ENCODE measurements at regions not wholly inside any gene's neighbourhood (a gene's known extent, or its start where the extent isn't known, plus 50 kb on each side); places are given as distances from the start of the nearest gene placed in this dataset.

GRCh38 chrX:39011454-39012221 is 210.4 kb downstream of the MID1IP1 start:
- no peak overlapping the region for H2BK20ac ChIP-seq (ENCODE audit: low read depth, low read length)
- no peak overlapping the region for H3K9ac ChIP-seq (ENCODE audit: low read depth, low read length)
- H4K8ac ChIP-seq (ENCODE audit: low read depth in 2 of 2, low read length in 2 of 2) = no peak overlapping the region
- ATAC-seq (ENCODE audit: low read depth) = no peak
- H3K9me1 ChIP-seq (ENCODE audit: insufficient read depth, low read length) = peaks cover 2% of the 10 kb centered on the region; the same call in 1 of the 2 replicates
- BruUV-seq (replicated peaks) = no TSS peak
- TF ChIP-seq RCOR1 (IDR thresholded peaks at IDR 0.05; ENCODE audit: insufficient replicate concordance, low read length) (no peak), CHD1 (IDR thresholded peaks at IDR 0.05; ENCODE audit: low read depth, low read length) (no peak), BHLHE40 (IDR thresholded peaks at IDR 0.05; ENCODE audit: low read depth, low read length) (no peak), MXI1 (IDR thresholded peaks at IDR 0.05; ENCODE audit: borderline replicate concordance, low read depth, low read length) (no peak), RAD21 (IDR thresholded peaks at IDR 0.05; ENCODE audit: low read length) (no peak), CTCF (conservative IDR thresholded peaks at IDR 0.05; ENCODE audit: low read depth, low read length) (no peak)
- no peaks in the 10 kb centered on the region for H3K4me1 ChIP-seq (ENCODE audit: control insufficient read depth, insufficient read depth, low read length)
- H3K9me3 ChIP-seq (ENCODE audit: control insufficient read depth, insufficient read depth, low read length) = no peaks in the 10 kb centered on the region
- H2AK5ac ChIP-seq (ENCODE audit: low read depth, low read length) = no peak overlapping the region
- ChIA-PET POLR2A (ENCODE audit: unreplicated experiment) (no interaction called here), CTCF (no interaction called here)
- no peak overlapping the region for H2AK9ac ChIP-seq (replicated peaks; ENCODE audit: low read depth, low read length, poor library complexity)
- H2AFZ ChIP-seq (replicated peaks; ENCODE audit: low read length, poor library complexity) = no peak overlapping the region
- in situ Hi-C loops (cut with MboI; ENCODE audit: low sequenced_read_pairs) = no loop called here
- DNase-seq = no peak
- no peak overlapping the region for H3K23ac ChIP-seq (ENCODE audit: low read depth, low read length)
- no peak overlapping the region for H3K27ac ChIP-seq (ENCODE audit: insufficient read depth, low read length)
- H3K36me3 ChIP-seq (ENCODE audit: control insufficient read depth, insufficient read depth, low read length) = no peaks in the 10 kb centered on the region
- H3K4me3 ChIP-seq (ENCODE audit: insufficient read depth, low read depth, low read length) = no peak overlapping the region
- no peaks in the 10 kb centered on the region for H3K79me1 ChIP-seq (ENCODE audit: low read depth in 1 of 2, low read length in 2 of 2)
- H4K20me1 ChIP-seq (ENCODE audit: insufficient read depth, low read length) = no peaks in the 10 kb centered on the region
- peaks cover 27% of the 10 kb centered on the region for H3K27me3 ChIP-seq (ENCODE audit: control insufficient read depth, insufficient read depth, low read length)
- no peak overlapping the region for H3K18ac ChIP-seq (ENCODE audit: low read depth, low read length)
- H3K14ac ChIP-seq (replicated peaks; ENCODE audit: low read depth, low read length) = no peak overlapping the region
- H2BK15ac ChIP-seq (ENCODE audit: low read depth, low read length) = no peak overlapping the region
- H4K91ac ChIP-seq (ENCODE audit: insufficient read depth, low read depth, low read length) = no peak overlapping the region
- dilution Hi-C loops (cut with HindIII; ENCODE audit: low sequenced_read_pairs, unreplicated experiment) = no loop called here
- WGBS, 2 experiments (ENCODE audit: extremely low coverage in 2 of 2, insufficient read length in 1 of 2) = 75% methylated on average over 4 of the region's 10 CpGs; no CpG with 5 or more reads in 1 of the 2 experiments
- no peak overlapping the region for H2BK120ac ChIP-seq (ENCODE audit: low read depth, low read length)
- no peak overlapping the region for H3K4me2 ChIP-seq (ENCODE audit: low read depth, low read length)
- no peak overlapping the region for H3K56ac ChIP-seq (ENCODE audit: extremely low read depth, insufficient read depth, low read length)
- no peak overlapping the region for H4K5ac ChIP-seq (ENCODE audit: low read depth, low read length)
- intact Hi-C loops (cut with micrococcal nuclease) = no loop called here
- H3K4ac ChIP-seq (ENCODE audit: low read depth, low read length) = no peak overlapping the region
- H2BK5ac ChIP-seq (ENCODE audit: low read depth, low read length, poor library complexity, severe bottlenecking) = no peak overlapping the region

Measured in IMR-90 (cell line).